SK-N-SH (cell line): ENCODE measurements at regions not wholly inside any gene's neighbourhood (a gene's known extent, or its start where the extent isn't known, plus 50 kb on each side); places are given as distances from the start of the nearest gene placed in this dataset.

Source experiments
- CTCF ChIP-seq: fragments of 200-600 bp; sonication (generic); IDR thresholded peaks from 2 replicates; pipeline ENCODE4 v1.6.1; 2017; ENCODE audit warnings: antibody characterized with exemption, mild to moderate bottlenecking, moderate library complexity
- FOXJ3 ChIP-seq: sonication (generic); formaldehyde crosslinking; IDR thresholded peaks from 2 replicates; pipeline ENCODE4 v1.5.1; 2020; ENCODE audit warnings: mild to moderate bottlenecking, missing genetic modification reagents
- GABPA ChIP-seq: IDR thresholded peaks from 2 replicates; pipeline ENCODE4 v1.4.0; 2012; ENCODE audit warnings: low read depth, mild to moderate bottlenecking
- NRF1 ChIP-seq: IDR thresholded peaks from 2 replicates; pipeline ENCODE4 v1.6.1; 2012; ENCODE audit warnings: low read depth, mild to moderate bottlenecking, low read length
- RFX5 ChIP-seq: IDR thresholded peaks from 2 replicates; pipeline ENCODE4 v1.6.1; 2012; ENCODE audit warnings: mild to moderate bottlenecking, improper control_type of control experiment, low read length
- SIN3A ChIP-seq: IDR thresholded peaks from 2 replicates; pipeline ENCODE4 v1.6.1; 2012; ENCODE audit warnings: low read depth, mild to moderate bottlenecking, low read length, moderate library complexity, borderline replicate concordance
- TF ChIP-seq, protein P1 (sequence below): fragments of 150-350 bp; IDR thresholded peaks from 2 replicates; pipeline ENCODE4 v1.6.1; 2016; ENCODE audit warnings: mild to moderate bottlenecking, low read depth, low read length

DNA sequence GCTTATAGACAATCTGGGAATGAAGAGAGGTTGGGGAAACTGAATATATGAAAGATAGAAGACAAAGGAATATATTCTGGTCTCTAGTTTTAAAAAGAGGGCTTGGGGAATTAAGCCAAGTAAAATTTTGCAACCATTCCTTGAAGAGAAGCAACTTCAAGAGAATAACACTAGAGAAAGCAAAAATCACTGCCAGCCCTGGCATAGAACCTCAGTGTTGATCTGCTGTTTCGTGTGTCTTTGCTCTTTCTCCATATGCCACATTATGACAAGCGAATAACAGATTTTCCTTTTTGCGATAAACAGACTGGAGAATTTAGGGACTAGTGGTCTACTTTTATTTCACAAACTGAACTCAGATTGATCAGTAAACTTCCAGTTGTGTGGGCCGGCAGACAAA is 132.7 kb downstream of the XPNPEP1 start:
- TF ChIP-seq, protein P1, sequence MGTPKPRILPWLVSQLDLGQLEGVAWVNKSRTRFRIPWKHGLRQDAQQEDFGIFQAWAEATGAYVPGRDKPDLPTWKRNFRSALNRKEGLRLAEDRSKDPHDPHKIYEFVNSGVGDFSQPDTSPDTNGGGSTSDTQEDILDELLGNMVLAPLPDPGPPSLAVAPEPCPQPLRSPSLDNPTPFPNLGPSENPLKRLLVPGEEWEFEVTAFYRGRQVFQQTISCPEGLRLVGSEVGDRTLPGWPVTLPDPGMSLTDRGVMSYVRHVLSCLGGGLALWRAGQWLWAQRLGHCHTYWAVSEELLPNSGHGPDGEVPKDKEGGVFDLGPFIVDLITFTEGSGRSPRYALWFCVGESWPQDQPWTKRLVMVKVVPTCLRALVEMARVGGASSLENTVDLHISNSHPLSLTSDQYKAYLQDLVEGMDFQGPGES, result no peak
- no peak for TF ChIP-seq NRF1
- TF ChIP-seq CTCF, result no peak
- TF ChIP-seq SIN3A, result no peak
- no peak for TF ChIP-seq RFX5
- TF ChIP-seq GABPA, result no peak
- TF ChIP-seq FOXJ3 (CRISPR knock-in tag), result no peak
